NOMO-1 treated with dmso at 0.1 percent for 144 hours (cell line): ENCODE measurements at regions not wholly inside any gene's neighbourhood (a gene's known extent, or its start where the extent isn't known, plus 50 kb on each side); places are given as distances from the start of the nearest gene placed in this dataset.
"Not testable (repeated sequence)": the region's sequence is repeated elsewhere in the genome, so short reads cannot be mapped to it uniquely, and the experiment has no call there.

Source experiments
- DNase-seq: peaks from one replicate; lab custom pipeline; 2025; ENCODE audit not compliant: unreplicated experiment; lab: John Stamatoyannopoulos, UW

GRCh38 chr3:145333931-145334330 lies 827.1 kb downstream of the PLOD2 start:
- DNase-seq, result no peak

- no peak for DNase-seq
Measured at GRCh38 chr3:145355206-145355605, 805.8 kb downstream of the PLOD2 start.

- no peak for DNase-seq
Measured at GRCh38 chr3:145357453-145357852, 803.5 kb downstream of the PLOD2 start.

- DNase-seq, result no peak
Measured at GRCh38 chr3:145359040-145359439, 801.9 kb downstream of the PLOD2 start.

GRCh38 chr3:145368748-145369147 lies 792.2 kb downstream of the PLOD2 start:
- DNase-seq, result no peak

- no peak for DNase-seq
Measured at GRCh38 chr3:145370870-145371269, 790.1 kb downstream of the PLOD2 start.

- no peak for DNase-seq
Measured at GRCh38 chr3:145377301-145377700, 783.7 kb downstream of the PLOD2 start.

GRCh38 chr3:145383416-145383815 lies 777.6 kb downstream of the PLOD2 start:
- no peak for DNase-seq

- no peak for DNase-seq
Measured at GRCh38 chr3:145384307-145384706, 776.7 kb downstream of the PLOD2 start.

GRCh38 chr3:145387211-145387610 lies 773.8 kb downstream of the PLOD2 start:
- no peak for DNase-seq

GRCh38 chr3:145395421-145395820 lies 765.6 kb downstream of the PLOD2 start:
- no peak for DNase-seq

- DNase-seq, result no peak
Measured at GRCh38 chr3:145411605-145412004, 749.4 kb downstream of the PLOD2 start.

- DNase-seq, result no peak
Measured at GRCh38 chr3:145417678-145418077, 743.3 kb downstream of the PLOD2 start.

- no peak for DNase-seq
Measured at GRCh38 chr3:145422556-145422955, 738.4 kb downstream of the PLOD2 start.

- no peak for DNase-seq
Measured at GRCh38 chr3:145427355-145427754, 733.6 kb downstream of the PLOD2 start.

GRCh38 chr3:145429546-145429945 lies 731.4 kb downstream of the PLOD2 start:
- DNase-seq, result no peak

- DNase-seq, result no peak
Measured at GRCh38 chr3:145448436-145448835, 712.5 kb downstream of the PLOD2 start.

- no peak for DNase-seq
Measured at GRCh38 chr3:145450018-145450682, 710.8 kb downstream of the PLOD2 start.

- DNase-seq, result no peak
Measured at GRCh38 chr3:145457825-145458552, 703.0 kb downstream of the PLOD2 start.

- not testable (repeated sequence) for DNase-seq
Measured at GRCh38 chr3:145459681-145460080, 701.3 kb downstream of the PLOD2 start.

- no peak for DNase-seq
Measured at GRCh38 chr3:145471976-145472375, 689.0 kb downstream of the PLOD2 start.

GRCh38 chr3:145482735-145483134 lies 678.2 kb downstream of the PLOD2 start:
- not testable (repeated sequence) for DNase-seq

GRCh38 chr3:145483992-145484391 lies 677.0 kb downstream of the PLOD2 start:
- DNase-seq, result no peak
